ENCODE measurements at regions not wholly inside any gene's neighbourhood (a gene's known extent, or its start where the extent isn't known, plus 50 kb on each side); places are given as distances from the start of the nearest gene placed in this dataset.

GRCh38 chr9:106207298-106207697 lies 513.0 kb downstream of the TMEM38B start:
- Mint-ChIP-seq H3K27me3 (ENCODE audit: unreplicated experiment) (no peaks in the 10 kb centered on the region), H3K27ac (ENCODE audit: unreplicated experiment) (no peak overlapping the region), H3K9me3 (ENCODE audit: unreplicated experiment) (peaks cover 4% of the 10 kb centered on the region), H3K4me1 (ENCODE audit: low read depth, unreplicated experiment) (no peaks in the 10 kb centered on the region), H3K36me3 (ENCODE audit: unreplicated experiment) (no peaks in the 10 kb centered on the region), H3K4me3 (ENCODE audit: unreplicated experiment) (no peak overlapping the region)
- TF ChIP-seq CTCF (IDR thresholded peaks at IDR 0.05; ENCODE audit: partially characterized antibody, unreplicated experiment): no peak
- DNase-seq: no peak

GRCh38 chr9:106218427-106218826 lies 524.1 kb downstream of the TMEM38B start:
- no peak for DNase-seq
- H3K9me3 Mint-ChIP-seq (ENCODE audit: unreplicated experiment): peaks cover 3% of the 10 kb centered on the region
- H3K36me3 Mint-ChIP-seq (ENCODE audit: unreplicated experiment): no peaks in the 10 kb centered on the region
- H3K27me3 Mint-ChIP-seq (ENCODE audit: unreplicated experiment): no peaks in the 10 kb centered on the region
- H3K27ac Mint-ChIP-seq (ENCODE audit: unreplicated experiment): no peak overlapping the region
- no peak for TF ChIP-seq CTCF (IDR thresholded peaks at IDR 0.05; ENCODE audit: partially characterized antibody, unreplicated experiment)
- no peak overlapping the region for H3K4me3 Mint-ChIP-seq (ENCODE audit: unreplicated experiment)
- no peaks in the 10 kb centered on the region for H3K4me1 Mint-ChIP-seq (ENCODE audit: low read depth, unreplicated experiment)

- no peak overlapping the region for H3K4me3 Mint-ChIP-seq (ENCODE audit: unreplicated experiment)
- no peaks in the 10 kb centered on the region for H3K4me1 Mint-ChIP-seq (ENCODE audit: low read depth, unreplicated experiment)
- TF ChIP-seq CTCF (IDR thresholded peaks at IDR 0.05; ENCODE audit: partially characterized antibody, unreplicated experiment): no peak
- DNase-seq: no peak
- no peaks in the 10 kb centered on the region for H3K27me3 Mint-ChIP-seq (ENCODE audit: unreplicated experiment)
- no peaks in the 10 kb centered on the region for H3K36me3 Mint-ChIP-seq (ENCODE audit: unreplicated experiment)
- no peak overlapping the region for H3K27ac Mint-ChIP-seq (ENCODE audit: unreplicated experiment)
- peaks cover 3% of the 10 kb centered on the region for H3K9me3 Mint-ChIP-seq (ENCODE audit: unreplicated experiment)
Measured at GRCh38 chr9:106218854-106219253, 524.5 kb downstream of the TMEM38B start.

GRCh38 chr9:106220415-106220814 lies 526.1 kb downstream of the TMEM38B start:
- no peaks in the 10 kb centered on the region for H3K4me1 Mint-ChIP-seq (ENCODE audit: low read depth, unreplicated experiment)

GRCh38 chr9:106228861-106229260 lies 534.5 kb downstream of the TMEM38B start:
- H3K27me3 Mint-ChIP-seq (ENCODE audit: unreplicated experiment): no peaks in the 10 kb centered on the region
- H3K4me1 Mint-ChIP-seq (ENCODE audit: low read depth, unreplicated experiment): peaks cover 7% of the 10 kb centered on the region
- TF ChIP-seq CTCF (IDR thresholded peaks at IDR 0.05; ENCODE audit: partially characterized antibody, unreplicated experiment): no peak
- H3K9me3 Mint-ChIP-seq (ENCODE audit: unreplicated experiment): no peaks in the 10 kb centered on the region
- H3K27ac Mint-ChIP-seq (ENCODE audit: unreplicated experiment): no peak overlapping the region
- DNase-seq: no peak
- no peak overlapping the region for H3K4me3 Mint-ChIP-seq (ENCODE audit: unreplicated experiment)
- H3K36me3 Mint-ChIP-seq (ENCODE audit: unreplicated experiment): no peaks in the 10 kb centered on the region

More at GRCh38 chr9:106220415-106220814, 526.1 kb downstream of the TMEM38B start:
- Mint-ChIP-seq H3K27me3 (ENCODE audit: unreplicated experiment) (no peaks in the 10 kb centered on the region), H3K36me3 (ENCODE audit: unreplicated experiment) (no peaks in the 10 kb centered on the region), H3K4me3 (ENCODE audit: unreplicated experiment) (no peak overlapping the region), H3K9me3 (ENCODE audit: unreplicated experiment) (peaks cover 3% of the 10 kb centered on the region), H3K27ac (ENCODE audit: unreplicated experiment) (no peak overlapping the region)
- no peak for DNase-seq
- no peak for TF ChIP-seq CTCF (IDR thresholded peaks at IDR 0.05; ENCODE audit: partially characterized antibody, unreplicated experiment)

Data from glutamatergic neuron (in vitro differentiated cells).